H1 (cell line): ENCODE measurements at regions not wholly inside any gene's neighbourhood (a gene's known extent, or its start where the extent isn't known, plus 50 kb on each side); places are given as distances from the start of the nearest gene placed in this dataset.

Experiments used
- CTCF ChIA-PET: fragments of 300-600 bp; sonication (Branson Sonifier 250); formaldehyde crosslinking; loops from one replicate; lab custom pipeline; 2021; ENCODE audit not compliant: partially characterized antibody; lab: Charles Lee
- POLR2A ChIA-PET: fragments of 300-600 bp; sonication (Branson Sonifier 250); formaldehyde crosslinking; loops from one replicate; lab custom pipeline; 2021; ENCODE audit warnings: inconsistent platforms; ENCODE audit not compliant: partially characterized antibody; lab: Charles Lee
- DNase-seq, 2 experiments: peaks; one replicate each; pipeline versions ENCODE4 v3.0.0 to v3.0.0-alpha.2; 2010 to 2022; ENCODE audit warnings: low spot score in 2 of 2, low read depth in 1 of 2, mixed read lengths in 1 of 2
- FAIRE-seq: peaks from 2 replicates; lab custom pipeline; 2011; peaks lifted over from hg19 to GRCh38; lab: Jason Lieb, UNC
- H2AFZ ChIP-seq: 2 replicates; pipeline ENCODE4 v1.8.1; 2012; ENCODE audit warnings: low read length, inconsistent platforms
- H2AK5ac ChIP-seq: 2 replicates; pipeline ENCODE4 v1.6.1; 2013; ENCODE audit warnings: low read depth, low read length
- H2BK120ac ChIP-seq: replicated peaks from 2 replicates; pipeline ENCODE3; 2013; ENCODE audit warnings: low read depth, low read length, inconsistent platforms
- H2BK12ac ChIP-seq: 2 replicates; pipeline ENCODE4 v1.6.1; 2013; ENCODE audit warnings: low read depth, low read length
- H2BK15ac ChIP-seq: 2 replicates; pipeline ENCODE4 v1.6.1; 2013; ENCODE audit warnings: low read length
- H2BK20ac ChIP-seq: 2 replicates; pipeline ENCODE4 v1.6.1; 2013; ENCODE audit warnings: low read length
- H2BK5ac ChIP-seq: 2 replicates; pipeline ENCODE4 v1.6.1; 2013; ENCODE audit warnings: low read depth, low read length
- H3K14ac ChIP-seq: 2 replicates; pipeline ENCODE4 v1.6.1; 2013; ENCODE audit warnings: inconsistent platforms; ENCODE audit not compliant: insufficient read length
- H3K18ac ChIP-seq: 2 replicates; pipeline ENCODE4 v1.6.1; 2013; ENCODE audit warnings: low read length; ENCODE audit errors: extremely low read depth
- H3K23ac ChIP-seq: 2 replicates; pipeline ENCODE4 v1.6.1; 2013; ENCODE audit warnings: inconsistent platforms; ENCODE audit not compliant: insufficient read length
- H3K23me2 ChIP-seq: 2 replicates; pipeline ENCODE4 v1.6.1; 2013; ENCODE audit warnings: low read depth, low read length
- H3K27ac ChIP-seq: 2 replicates; pipeline ENCODE4 v1.6.1; 2011; ENCODE audit warnings: low read depth, low read length, inconsistent platforms
- H3K27me3 ChIP-seq, 4 experiments: replicated peaks in 1 of 4; 1 replicate in 1 of 4; 2 replicates in 3 of 4; pipeline versions ENCODE4 v1.6.1 to v1.8.1; 2011 to 2013; ENCODE audit warnings: low read length in 3 of 4, mild to moderate bottlenecking in 3 of 4, inconsistent platforms in 2 of 4, mixed read lengths in 2 of 4, moderate library complexity in 1 of 4; ENCODE audit not compliant: control insufficient read depth in 3 of 4, insufficient read depth in 3 of 4; ENCODE audit errors: extremely low read depth in 1 of 4
- H3K36me3 ChIP-seq, 4 experiments: 2 replicates each; pipeline versions ENCODE4 v1.6.1 to v1.8.1; 2011 to 2013; ENCODE audit warnings: mild to moderate bottlenecking in 4 of 4, low read length in 3 of 4, moderate library complexity in 2 of 4, control low read depth in 1 of 4, inconsistent platforms in 1 of 4; ENCODE audit not compliant: insufficient read depth in 4 of 4, control insufficient read depth in 2 of 4
- H3K4ac ChIP-seq: replicated peaks from 2 replicates; pipeline ENCODE3; 2013; ENCODE audit warnings: low read length, low read depth, mixed read lengths, inconsistent platforms; ENCODE audit not compliant: insufficient read length
- H3K4me1 ChIP-seq, 4 experiments: replicated peaks in 1 of 4; 1 replicate in 1 of 4; 2 replicates in 3 of 4; pipeline versions ENCODE4 v1.6.1 to v1.8.1; 2011 to 2013; ENCODE audit warnings: low read length in 3 of 4, inconsistent platforms in 2 of 4, mixed read lengths in 1 of 4; ENCODE audit not compliant: insufficient read depth in 4 of 4, control insufficient read depth in 3 of 4
- H3K4me2 ChIP-seq, 2 experiments: 2 replicates each; pipeline versions ENCODE4 v1.6.1 to v1.8.1; 2011 to 2013; ENCODE audit warnings: low read depth in 2 of 2, low read length in 2 of 2, control low read depth in 1 of 2, inconsistent platforms in 1 of 2, mild to moderate bottlenecking in 1 of 2; ENCODE audit not compliant: insufficient read depth in 1 of 2
- H3K4me3 ChIP-seq, 4 experiments: fragments of 200-600, 300-600 bp in 1 of 4; sonication (generic), shearing (Covaris generic), sonication (Bioruptor Twin) in 1 of 4; 2 replicates each; pipeline versions ENCODE4 v1.5.1 to v1.8.1; 2011 to 2016; ENCODE audit warnings: low read length in 4 of 4, low read depth in 3 of 4, control low read depth in 2 of 4, inconsistent platforms in 2 of 4, mild to moderate bottlenecking in 2 of 4, mixed read lengths in 1 of 4, moderate library complexity in 1 of 4; ENCODE audit not compliant: insufficient read depth in 2 of 4; ENCODE audit errors: extremely low read depth in 1 of 4
- H3K56ac ChIP-seq: replicated peaks from 2 replicates; pipeline ENCODE3; 2013; ENCODE audit warnings: low read depth, mild to moderate bottlenecking, mixed read lengths, low read length, inconsistent platforms; ENCODE audit not compliant: insufficient read length
- H3K79me1 ChIP-seq: 2 replicates; pipeline ENCODE4 v1.6.1; 2013; ENCODE audit warnings: low read depth, low read length, control low read depth
- H3K79me2 ChIP-seq, 2 experiments: 2 replicates each; pipeline versions ENCODE4 v1.6.1 to v1.8.1; 2012 to 2013; ENCODE audit warnings: low read length in 2 of 2, mild to moderate bottlenecking in 2 of 2, inconsistent platforms in 1 of 2; ENCODE audit not compliant: insufficient read depth in 2 of 2, control insufficient read depth in 1 of 2
- H3K9ac ChIP-seq, 4 experiments: replicated peaks in 1 of 4; 1 replicate in 1 of 4; 2 replicates in 3 of 4; pipeline versions ENCODE4 v1.6.1 to v1.8.1; 2011 to 2013; ENCODE audit warnings: low read depth in 3 of 4, low read length in 3 of 4, control low read depth in 2 of 4, mild to moderate bottlenecking in 2 of 4, moderate library complexity in 2 of 4, inconsistent platforms in 1 of 4; ENCODE audit errors: extremely low read depth in 1 of 4
- H3K9me3 ChIP-seq, 2 experiments: 2 replicates each; pipeline versions ENCODE4 v1.6.1 to v1.8.1; 2012 to 2013; ENCODE audit warnings: mild to moderate bottlenecking in 2 of 2, moderate library complexity in 2 of 2, control low read depth in 1 of 2, inconsistent platforms in 1 of 2, low read depth in 1 of 2, low read length in 1 of 2, mixed read lengths in 1 of 2; ENCODE audit not compliant: insufficient read depth in 2 of 2
- H4K20me1 ChIP-seq, 2 experiments: replicated peaks in 1 of 2; 2 replicates each; pipeline versions ENCODE3 to v1.8.1; 2011 to 2013; ENCODE audit warnings: inconsistent platforms in 2 of 2, low read length in 2 of 2, mild to moderate bottlenecking in 1 of 2; ENCODE audit not compliant: insufficient read depth in 2 of 2, control insufficient read depth in 1 of 2
- H4K5ac ChIP-seq: 2 replicates; pipeline ENCODE4 v1.6.1; 2013; ENCODE audit warnings: low read length, low read depth, mixed read lengths, inconsistent platforms; ENCODE audit not compliant: insufficient read length
- H4K8ac ChIP-seq: 2 replicates; pipeline ENCODE4 v1.8.0; 2013; ENCODE audit warnings: mild to moderate bottlenecking, moderate library complexity, low read length, inconsistent platforms; ENCODE audit not compliant: insufficient read depth; ENCODE audit errors: extremely low read depth
- H4K91ac ChIP-seq: replicated peaks from 2 replicates; pipeline ENCODE3; 2013; ENCODE audit warnings: low read length, mixed read lengths, inconsistent platforms; ENCODE audit not compliant: insufficient read length
- CEBPB ChIP-seq: IDR thresholded peaks from 2 replicates; pipeline ENCODE4 v1.6.1; 2012; ENCODE audit warnings: low read depth, low read length
- EZH2 ChIP-seq: fragments of 200-600 bp; sonication (generic); IDR thresholded peaks from 2 replicates; pipeline ENCODE4 v1.7.1; 2012; ENCODE audit warnings: low read depth, mild to moderate bottlenecking, moderate library complexity, low read length, inconsistent platforms; ENCODE audit not compliant: severe bottlenecking
- KDM1A ChIP-seq: fragments of 200-600, 300-600 bp; sonication (generic); IDR thresholded peaks from 2 replicates; pipeline ENCODE4 v1.7.1; 2016; ENCODE audit warnings: mild to moderate bottlenecking, low read length, borderline replicate concordance
- RBBP5 ChIP-seq: IDR thresholded peaks from 2 replicates; pipeline ENCODE4 v1.7.1; 2012; ENCODE audit warnings: low read depth, mild to moderate bottlenecking, inconsistent platforms, low read length, moderate library complexity, borderline replicate concordance
- RNF2 ChIP-seq: fragments of 200-900, 300-1000 bp; sonication (generic); IDR thresholded peaks from 2 replicates; pipeline ENCODE4 v1.7.1; 2016; ENCODE audit warnings: borderline replicate concordance, low read depth, mild to moderate bottlenecking, antibody characterized with exemption, low read length; ENCODE audit not compliant: poor library complexity, severe bottlenecking; ENCODE audit errors: missing control alignments
- WGBS, 2 experiments: shearing (Covaris generic) in 1 of 2; methylation state at CpG; one replicate each; pipeline versions ENCODE4 v1.1.6 to v1.1.7; 2013 to 2015; ENCODE audit warnings: low lambda C conversion rate in 2 of 2, mixed read lengths in 2 of 2, inconsistent platforms in 1 of 2, low coverage in 1 of 2, missing lambda C conversion rate in 1 of 2; ENCODE audit not compliant: insufficient replicate concordance in 2 of 2, insufficient coverage in 1 of 2, insufficient read length in 1 of 2; ENCODE audit errors: extremely low coverage in 1 of 2, missing lambda C conversion rate in 1 of 2; 5-methylcytosine and 5-hydroxymethylcytosine counted together

DNA sequence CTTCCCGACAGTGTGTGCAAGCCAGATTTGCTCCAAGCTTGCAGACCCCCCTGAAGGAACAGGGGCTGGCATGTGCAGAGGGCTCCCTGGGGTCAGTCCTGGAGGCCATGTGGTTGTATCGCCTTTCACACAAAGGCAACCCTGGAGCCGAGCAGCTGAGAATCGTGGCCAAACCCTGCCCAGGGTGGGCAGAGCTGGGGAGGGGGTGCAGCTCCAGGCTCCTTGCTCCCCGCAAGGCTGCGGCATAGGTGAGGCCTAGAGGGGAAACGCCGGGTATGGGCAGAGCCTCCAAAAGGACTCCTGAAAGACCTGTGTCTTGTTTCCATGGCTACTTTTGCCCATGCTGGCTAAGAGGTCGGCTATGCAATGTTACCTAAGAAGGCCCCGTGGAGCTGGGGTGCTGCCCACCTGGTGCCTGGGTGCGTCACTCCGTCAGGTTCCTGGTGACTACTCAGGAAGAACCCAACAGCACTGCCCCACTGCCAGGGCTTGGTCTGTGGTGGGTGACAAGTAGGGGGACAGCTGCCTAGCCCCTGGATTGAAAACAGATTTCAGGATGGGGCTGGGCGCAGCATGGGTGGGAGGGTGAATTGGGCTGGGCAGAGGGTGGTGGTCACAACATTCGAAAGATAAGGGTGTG, 171.0 kb upstream of the SHH start:
- no peak overlapping the region for H3K9ac ChIP-seq
- H3K27ac ChIP-seq: no peak overlapping the region
- no peak overlapping the region for H4K91ac ChIP-seq
- FAIRE-seq: no peak
- H4K8ac ChIP-seq: no peak overlapping the region
- H2BK12ac ChIP-seq: no peak overlapping the region
- no peak overlapping the region for H3K4ac ChIP-seq
- no peaks in the 10 kb centered on the region for H3K79me2 ChIP-seq
- ChIA-PET POLR2A (no interaction called here), CTCF (interaction anchor here (1.4 kb wide), 1 partner anchor 22 kb away, joined by 3 read pairs; no protein-coding TSS in a partner anchor)
- no peaks in the 10 kb centered on the region for H4K20me1 ChIP-seq
- H2BK120ac ChIP-seq: no peak overlapping the region
- no peak overlapping the region for H3K4me2 ChIP-seq
- no peak overlapping the region for H3K14ac ChIP-seq
- H2AK5ac ChIP-seq: no peak overlapping the region
- no peaks in the 10 kb centered on the region for H3K36me3 ChIP-seq
- H4K5ac ChIP-seq: no peak overlapping the region
- 91% methylated on average over 10 of the region's 14 CpGs; no CpG with 5 or more reads in 1 of the 2 experiments for WGBS, 2 experiments
- H2BK15ac ChIP-seq: no peak overlapping the region
- H2AFZ ChIP-seq: no peak overlapping the region
- H3K23ac ChIP-seq: no peak overlapping the region
- H3K9me3 ChIP-seq: peaks cover 1 to 3% of the 10 kb centered on the region in 2 experiments; a peak in 1 of 4 replicates
- H2BK20ac ChIP-seq: no peak overlapping the region
- no peak overlapping the region for H3K56ac ChIP-seq
- TF ChIP-seq RNF2 (no peak), RBBP5 (no peak), KDM1A (no peak), CEBPB (no peak), EZH2 (no peak)
- no peak for DNase-seq
- H3K4me1 ChIP-seq: no peaks in the 10 kb centered on the region
- no peak overlapping the region for H2BK5ac ChIP-seq
- H3K23me2 ChIP-seq: peaks cover 7% of the 10 kb centered on the region; the same call in 1 of the 2 replicates
- no peaks in the 10 kb centered on the region for H3K27me3 ChIP-seq
- no peaks in the 10 kb centered on the region for H3K79me1 ChIP-seq
- no peak overlapping the region for H3K4me3 ChIP-seq
- H3K18ac ChIP-seq: no peak overlapping the region
